IMR-90 (cell line): ENCODE measurements at regions not wholly inside any gene's neighbourhood (a gene's known extent, or its start where the extent isn't known, plus 50 kb on each side); places are given as distances from the start of the nearest gene placed in this dataset.

Source experiments
- ATAC-seq: fragments of 200-7000 bp; cut with Tn5 transposase; 2 replicates; pipeline ENCODE4 v1.9.1; 2020; ENCODE audit warnings: low read depth, mild to moderate bottlenecking, moderate library complexity
- BruUV-seq: library from RNA; stranded (reverse); fragments of 400-500 nt; replicated peaks from 2 replicates; lab custom pipeline; 2021; lab: Mats Ljungman, UMichigan
- CTCF ChIA-PET: fragments of 300-600 bp; formaldehyde crosslinking; extraction: SDS; loops from one replicate; lab custom pipeline; 2021; ENCODE audit warnings: antibody characterized with exemption; lab: Yijun Ruan, JAX
- POLR2A ChIA-PET: fragments of 300-600 bp; sonication (Branson Sonifier 250); formaldehyde crosslinking; loops from one replicate; lab custom pipeline; 2022; ENCODE audit warnings: antibody characterized with exemption; ENCODE audit not compliant: unreplicated experiment; lab: Charles Lee
- DNase-seq: peaks from one replicate; pipeline ENCODE4 v3.0.0; 2013
- H2AFZ ChIP-seq: replicated peaks from 2 replicates; pipeline ENCODE3; 2013; ENCODE audit warnings: low read length, mild to moderate bottlenecking; ENCODE audit not compliant: poor library complexity
- H2AK5ac ChIP-seq: 2 replicates; pipeline ENCODE4 v1.6.1; 2013; ENCODE audit warnings: low read depth, low read length, inconsistent platforms
- H2AK9ac ChIP-seq: replicated peaks from 2 replicates; pipeline ENCODE3; 2013; ENCODE audit warnings: mild to moderate bottlenecking, low read depth, low read length, moderate library complexity; ENCODE audit not compliant: poor library complexity
- H2BK120ac ChIP-seq: 2 replicates; pipeline ENCODE4 v1.6.1; 2013; ENCODE audit warnings: low read depth, low read length, inconsistent platforms
- H2BK15ac ChIP-seq: 3 replicates; pipeline ENCODE4 v1.6.1; 2013; ENCODE audit warnings: low read depth, low read length, inconsistent platforms
- H2BK20ac ChIP-seq: 2 replicates; pipeline ENCODE4 v1.6.1; 2013; ENCODE audit warnings: low read depth, mild to moderate bottlenecking, inconsistent platforms, low read length, moderate library complexity
- H2BK5ac ChIP-seq: 2 replicates; pipeline ENCODE4 v1.6.1; 2013; ENCODE audit warnings: mild to moderate bottlenecking, low read depth, low read length, inconsistent platforms; ENCODE audit not compliant: poor library complexity, severe bottlenecking
- H3K14ac ChIP-seq: replicated peaks from 2 replicates; pipeline ENCODE4 v1.6.1; 2013; ENCODE audit warnings: low read depth, low read length, inconsistent platforms
- H3K18ac ChIP-seq: 2 replicates; pipeline ENCODE4 v1.6.1; 2013; ENCODE audit warnings: low read depth, low read length, control low read depth
- H3K23ac ChIP-seq: 2 replicates; pipeline ENCODE4 v1.6.1; 2013; ENCODE audit warnings: low read depth, low read length, inconsistent platforms
- H3K27ac ChIP-seq: 2 replicates; pipeline ENCODE4 v1.5.1; 2013; ENCODE audit warnings: mild to moderate bottlenecking, control low read depth, low read length; ENCODE audit not compliant: insufficient read depth
- H3K27me3 ChIP-seq: 2 replicates; pipeline ENCODE4 v1.6.1; 2013; ENCODE audit warnings: low read length; ENCODE audit not compliant: control insufficient read depth, insufficient read depth
- H3K36me3 ChIP-seq: 2 replicates; pipeline ENCODE4 v1.6.1; 2013; ENCODE audit warnings: low read length, mixed read lengths; ENCODE audit not compliant: control insufficient read depth, insufficient read depth
- H3K4ac ChIP-seq: 2 replicates; pipeline ENCODE4 v1.6.1; 2013; ENCODE audit warnings: low read depth, low read length, inconsistent platforms
- H3K4me1 ChIP-seq: 2 replicates; pipeline ENCODE4 v1.6.1; 2013; ENCODE audit warnings: low read length, mixed read lengths; ENCODE audit not compliant: control insufficient read depth, insufficient read depth
- H3K4me2 ChIP-seq: 2 replicates; pipeline ENCODE4 v1.6.1; 2013; ENCODE audit warnings: low read depth, mild to moderate bottlenecking, control low read depth, low read length, moderate library complexity
- H3K4me3 ChIP-seq: 2 replicates; pipeline ENCODE4 v1.5.1; 2013; ENCODE audit warnings: low read depth, mild to moderate bottlenecking, control low read depth, low read length, moderate library complexity; ENCODE audit not compliant: insufficient read depth
- H3K56ac ChIP-seq: 2 replicates; pipeline ENCODE4 v1.6.1; 2013; ENCODE audit warnings: low read length, inconsistent platforms; ENCODE audit not compliant: insufficient read depth; ENCODE audit errors: extremely low read depth
- H3K79me1 ChIP-seq, 2 experiments: 2 replicates each; pipeline ENCODE4 v1.6.1; 2013; ENCODE audit warnings: low read length in 2 of 2, inconsistent platforms in 1 of 2, low read depth in 1 of 2
- H3K9ac ChIP-seq: 2 replicates; pipeline ENCODE4 v1.6.1; 2013; ENCODE audit warnings: low read depth, low read length, control low read depth
- H3K9me1 ChIP-seq: 2 replicates; pipeline ENCODE4 v1.6.1; 2013; ENCODE audit warnings: low read length, inconsistent platforms; ENCODE audit not compliant: insufficient read depth
- H3K9me3 ChIP-seq: 2 replicates; pipeline ENCODE4 v1.6.1; 2013; ENCODE audit warnings: low read length; ENCODE audit not compliant: control insufficient read depth, insufficient read depth
- H4K20me1 ChIP-seq: 2 replicates; pipeline ENCODE4 v1.6.1; 2013; ENCODE audit warnings: low read length, inconsistent platforms; ENCODE audit not compliant: insufficient read depth
- H4K5ac ChIP-seq: 2 replicates; pipeline ENCODE4 v1.6.1; 2013; ENCODE audit warnings: mild to moderate bottlenecking, low read depth, low read length, control low read depth
- H4K8ac ChIP-seq, 2 experiments: 2 replicates each; pipeline ENCODE4 v1.6.1; 2013; ENCODE audit warnings: low read depth in 2 of 2, low read length in 2 of 2, control low read depth in 1 of 2, inconsistent platforms in 1 of 2
- H4K91ac ChIP-seq: 2 replicates; pipeline ENCODE4 v1.6.1; 2013; ENCODE audit warnings: low read depth, low read length, inconsistent platforms; ENCODE audit not compliant: insufficient read depth
- BHLHE40 ChIP-seq: fragments of 150-350 bp; IDR thresholded peaks from 2 replicates; pipeline ENCODE4 v1.6.1; 2016; ENCODE audit warnings: mild to moderate bottlenecking, low read depth, low read length
- CEBPB ChIP-seq: IDR thresholded peaks from 2 replicates; pipeline ENCODE4 v1.6.1; 2012; ENCODE audit warnings: low read depth, low read length, improper control_type of control experiment
- CHD1 ChIP-seq: IDR thresholded peaks from 2 replicates; pipeline ENCODE4 v1.6.1; 2012; ENCODE audit warnings: low read depth, low read length, improper control_type of control experiment
- FOS ChIP-seq: fragments of 150-350 bp; IDR thresholded peaks from 2 replicates; pipeline ENCODE4 v1.6.1; 2016; ENCODE audit warnings: low read depth, low read length
- MAFK ChIP-seq: IDR thresholded peaks from 2 replicates; pipeline ENCODE4 v1.6.1; 2012; ENCODE audit warnings: low read depth, low read length, improper control_type of control experiment
- MAZ ChIP-seq: IDR thresholded peaks from 2 replicates; pipeline ENCODE4 v1.6.1; 2012; ENCODE audit warnings: low read depth, mild to moderate bottlenecking, low read length, improper control_type of control experiment, moderate library complexity, borderline replicate concordance
- MXI1 ChIP-seq: IDR thresholded peaks from 2 replicates; pipeline ENCODE4 v1.6.1; 2012; ENCODE audit warnings: low read depth, mild to moderate bottlenecking, low read length, moderate library complexity, borderline replicate concordance
- NFE2L2 ChIP-seq: fragments of 150-350 bp; IDR thresholded peaks from 2 replicates; pipeline ENCODE4 v1.6.1; 2016; ENCODE audit warnings: low read depth, mild to moderate bottlenecking, low read length
- POLR2A ChIP-seq: IDR thresholded peaks from 2 replicates; pipeline ENCODE4 v1.6.1; 2012; ENCODE audit warnings: mild to moderate bottlenecking, low read depth, low read length
- RAD21 ChIP-seq: IDR thresholded peaks from 2 replicates; pipeline ENCODE4 v1.6.1; 2012; ENCODE audit warnings: low read length, improper control_type of control experiment
- RCOR1 ChIP-seq: IDR thresholded peaks from 2 replicates; pipeline ENCODE4 v1.6.1; 2012; ENCODE audit warnings: mild to moderate bottlenecking, low read length, improper control_type of control experiment; ENCODE audit not compliant: insufficient replicate concordance
- RFX5 ChIP-seq: IDR thresholded peaks from 2 replicates; pipeline ENCODE4 v1.8.0; 2012; ENCODE audit warnings: low read depth, mild to moderate bottlenecking, low read length, moderate library complexity
- SMC3 ChIP-seq: fragments of 150-350 bp; IDR thresholded peaks from 2 replicates; pipeline ENCODE4 v1.6.1; 2016; ENCODE audit warnings: low read depth, mild to moderate bottlenecking, antibody characterized with exemption, low read length, moderate library complexity
- WGBS, 2 experiments: methylation state at CpG; one replicate each; pipeline versions ENCODE4 v1.1.5 to v1.1.7; 2013; ENCODE audit warnings: missing lambda C conversion rate in 2 of 2; ENCODE audit not compliant: insufficient read length in 1 of 2; ENCODE audit errors: extremely low coverage in 2 of 2; 5-methylcytosine and 5-hydroxymethylcytosine counted together
- dilution Hi-C: fragments of 300-500 bp; cut with HindIII; formaldehyde crosslinking; loops from one replicate; pipeline ENCODE4 v1.14.3; 2018; ENCODE audit warnings: low sequenced_read_pairs; ENCODE audit not compliant: unreplicated experiment
- in situ Hi-C: fragments of 300-500 bp; cut with MboI; formaldehyde crosslinking; loops from 3 replicates; pipeline ENCODE4 v1.14.3; 2019; ENCODE audit warnings: low sequenced_read_pairs, inconsistent platforms, mixed read lengths
- intact Hi-C: fragments of 100-400 bp; cut with micrococcal nuclease; formaldehyde crosslinking; loops from 2 replicates; pipeline ENCODE4 v1.10.0; 2022
- TF ChIP-seq, protein P1 (sequence below): fragments of 150-350 bp; IDR thresholded peaks from 2 replicates; pipeline ENCODE4 v1.6.1; 2016; ENCODE audit warnings: low read depth, mild to moderate bottlenecking, low read length, moderate library complexity, borderline replicate concordance
- TF ChIP-seq, protein P2 (sequence below): conservative IDR thresholded peaks from 2 replicates; pipeline ENCODE4 v1.5.1; 2012; ENCODE audit warnings: mild to moderate bottlenecking, low read depth, low read length, improper control_type of control experiment
- TF ChIP-seq, protein P3 (sequence below): fragments of 150-350 bp; IDR thresholded peaks from 2 replicates; pipeline ENCODE4 v1.6.1; 2017; ENCODE audit warnings: mild to moderate bottlenecking, antibody characterized with exemption, low read length, low read depth

DNA sequence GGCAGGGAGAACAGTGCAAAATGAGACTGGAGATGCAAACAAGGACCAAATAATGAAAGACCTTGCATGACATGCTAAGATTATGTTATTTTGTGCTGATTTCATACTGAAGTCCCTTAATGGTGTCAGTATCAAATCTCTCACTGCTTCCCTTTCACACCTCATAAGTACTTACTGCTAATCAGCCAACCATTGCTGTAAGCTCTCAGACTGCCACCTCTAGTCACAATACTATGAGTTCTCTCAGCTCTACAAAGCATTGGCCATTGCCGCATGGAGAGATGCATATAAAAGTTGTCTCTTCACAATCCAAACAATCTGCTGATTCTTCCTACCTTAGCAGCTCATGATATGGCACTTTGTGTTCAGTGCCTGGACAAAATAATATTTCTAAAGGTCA, 375.4 kb downstream of the LTN1 start:
- no peak overlapping the region for H2AFZ ChIP-seq
- H4K20me1 ChIP-seq, result no peaks in the 10 kb centered on the region
- H3K4me3 ChIP-seq, result no peak overlapping the region
- no TSS peak for BruUV-seq
- H2AK9ac ChIP-seq, result no peak overlapping the region
- dilution Hi-C loops, result no loop called here
- peak overlapping the region; percentile 48; the same call in 1 of the 2 replicates for H2AK5ac ChIP-seq
- H3K9me1 ChIP-seq, result peaks cover 3% of the 10 kb centered on the region; the same call in 1 of the 2 replicates
- H3K18ac ChIP-seq, result no peak overlapping the region
- H4K5ac ChIP-seq, result no peak overlapping the region
- 0 out of 2 replicates have a peak overlapping the region, but pooled peaks have one; percentile 5 for H3K4ac ChIP-seq
- no peaks in the 10 kb centered on the region for H3K9me3 ChIP-seq
- TF ChIP-seq, protein P1, sequence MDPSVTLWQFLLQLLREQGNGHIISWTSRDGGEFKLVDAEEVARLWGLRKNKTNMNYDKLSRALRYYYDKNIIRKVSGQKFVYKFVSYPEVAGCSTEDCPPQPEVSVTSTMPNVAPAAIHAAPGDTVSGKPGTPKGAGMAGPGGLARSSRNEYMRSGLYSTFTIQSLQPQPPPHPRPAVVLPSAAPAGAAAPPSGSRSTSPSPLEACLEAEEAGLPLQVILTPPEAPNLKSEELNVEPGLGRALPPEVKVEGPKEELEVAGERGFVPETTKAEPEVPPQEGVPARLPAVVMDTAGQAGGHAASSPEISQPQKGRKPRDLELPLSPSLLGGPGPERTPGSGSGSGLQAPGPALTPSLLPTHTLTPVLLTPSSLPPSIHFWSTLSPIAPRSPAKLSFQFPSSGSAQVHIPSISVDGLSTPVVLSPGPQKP, result no peak
- TF ChIP-seq MXI1 (no peak), POLR2A (no peak), FOS (no peak), CEBPB (no peak), RCOR1 (no peak), RFX5 (no peak), NFE2L2 (no peak), BHLHE40 (no peak), RAD21 (no peak), SMC3 (no peak), CHD1 (no peak), MAZ (no peak), MAFK (no peak)
- TF ChIP-seq, protein P2, sequence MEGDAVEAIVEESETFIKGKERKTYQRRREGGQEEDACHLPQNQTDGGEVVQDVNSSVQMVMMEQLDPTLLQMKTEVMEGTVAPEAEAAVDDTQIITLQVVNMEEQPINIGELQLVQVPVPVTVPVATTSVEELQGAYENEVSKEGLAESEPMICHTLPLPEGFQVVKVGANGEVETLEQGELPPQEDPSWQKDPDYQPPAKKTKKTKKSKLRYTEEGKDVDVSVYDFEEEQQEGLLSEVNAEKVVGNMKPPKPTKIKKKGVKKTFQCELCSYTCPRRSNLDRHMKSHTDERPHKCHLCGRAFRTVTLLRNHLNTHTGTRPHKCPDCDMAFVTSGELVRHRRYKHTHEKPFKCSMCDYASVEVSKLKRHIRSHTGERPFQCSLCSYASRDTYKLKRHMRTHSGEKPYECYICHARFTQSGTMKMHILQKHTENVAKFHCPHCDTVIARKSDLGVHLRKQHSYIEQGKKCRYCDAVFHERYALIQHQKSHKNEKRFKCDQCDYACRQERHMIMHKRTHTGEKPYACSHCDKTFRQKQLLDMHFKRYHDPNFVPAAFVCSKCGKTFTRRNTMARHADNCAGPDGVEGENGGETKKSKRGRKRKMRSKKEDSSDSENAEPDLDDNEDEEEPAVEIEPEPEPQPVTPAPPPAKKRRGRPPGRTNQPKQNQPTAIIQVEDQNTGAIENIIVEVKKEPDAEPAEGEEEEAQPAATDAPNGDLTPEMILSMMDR, result no peak
- TF ChIP-seq, protein P3, sequence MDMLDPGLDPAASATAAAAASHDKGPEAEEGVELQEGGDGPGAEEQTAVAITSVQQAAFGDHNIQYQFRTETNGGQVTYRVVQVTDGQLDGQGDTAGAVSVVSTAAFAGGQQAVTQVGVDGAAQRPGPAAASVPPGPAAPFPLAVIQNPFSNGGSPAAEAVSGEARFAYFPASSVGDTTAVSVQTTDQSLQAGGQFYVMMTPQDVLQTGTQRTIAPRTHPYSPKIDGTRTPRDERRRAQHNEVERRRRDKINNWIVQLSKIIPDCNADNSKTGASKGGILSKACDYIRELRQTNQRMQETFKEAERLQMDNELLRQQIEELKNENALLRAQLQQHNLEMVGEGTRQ, result no peak
- peak overlapping the region; percentile 43; the same call in 1 of the 2 replicates for H2BK20ac ChIP-seq
- POLR2A ChIA-PET, result no interaction called here
- in situ Hi-C loops, result no loop called here
- intact Hi-C loops, result no loop called here
- no CpG with 5 or more reads among the region's 1 CpG for WGBS, 2 experiments
- H3K27ac ChIP-seq, result no peak overlapping the region
- no peak overlapping the region for H3K23ac ChIP-seq
- no peak overlapping the region for H3K9ac ChIP-seq
- no peak for DNase-seq
- H2BK15ac ChIP-seq, result 0 out of 3 replicates have a peak overlapping the region, but pooled peaks have one; percentile 51
- H4K91ac ChIP-seq, result no peak overlapping the region; the same call in 1 of the 2 replicates
- H3K4me1 ChIP-seq, result no peaks in the 10 kb centered on the region; the same call in 1 of the 2 replicates
- ATAC-seq, result no peak
- CTCF ChIA-PET, result no interaction called here
- no peak overlapping the region for H3K56ac ChIP-seq
- H3K79me1 ChIP-seq, result no peaks in the 10 kb centered on the region
- H3K4me2 ChIP-seq, result no peak overlapping the region
- H3K36me3 ChIP-seq, result no peaks in the 10 kb centered on the region
- H3K27me3 ChIP-seq, result no peaks in the 10 kb centered on the region
- H2BK5ac ChIP-seq, result no peak overlapping the region
- peak overlapping the region; percentile 1; the same call in 1 of the 2 replicates for H3K14ac ChIP-seq
- peak overlapping the region in 1 of 2 experiments; percentile 58; a peak in 2 of 4 replicates for H4K8ac ChIP-seq
- H2BK120ac ChIP-seq, result peak overlapping the region; percentile 44; the same call in 1 of the 2 replicates
